ENCODE measurements at regions not wholly inside any gene's neighbourhood (a gene's known extent, or its start where the extent isn't known, plus 50 kb on each side); places are given as distances from the start of the nearest gene placed in this dataset.

DNA sequence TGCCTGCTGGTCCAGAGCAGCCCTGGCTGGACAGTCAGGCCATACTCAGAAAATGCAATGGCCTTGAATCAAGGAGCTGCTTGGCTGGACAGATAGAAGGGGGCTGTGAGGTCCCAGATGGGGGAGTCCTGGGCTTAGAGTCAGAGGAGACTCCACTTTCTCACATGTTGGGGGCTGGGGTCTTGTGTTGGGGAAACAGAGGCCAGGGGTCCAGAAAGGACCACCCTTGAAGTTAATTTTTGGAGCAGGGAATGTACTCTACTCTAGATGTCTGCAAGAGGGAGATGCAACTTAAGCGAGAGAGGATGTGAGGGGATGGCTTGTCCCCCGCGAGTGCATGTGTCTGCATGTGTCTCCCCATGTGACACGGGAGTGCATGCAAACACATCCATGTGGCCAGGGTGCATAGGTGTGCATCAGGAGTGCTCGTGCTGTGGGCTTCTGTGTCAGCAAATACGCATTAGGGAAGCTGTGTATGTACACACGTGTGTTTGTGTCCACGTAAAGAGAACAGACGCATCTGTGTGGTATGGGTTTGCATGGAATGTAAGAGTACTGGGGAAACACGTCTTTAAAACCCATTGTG lies 303.2 kb downstream of the MYCN start:
- TF ChIP-seq, protein P1, sequence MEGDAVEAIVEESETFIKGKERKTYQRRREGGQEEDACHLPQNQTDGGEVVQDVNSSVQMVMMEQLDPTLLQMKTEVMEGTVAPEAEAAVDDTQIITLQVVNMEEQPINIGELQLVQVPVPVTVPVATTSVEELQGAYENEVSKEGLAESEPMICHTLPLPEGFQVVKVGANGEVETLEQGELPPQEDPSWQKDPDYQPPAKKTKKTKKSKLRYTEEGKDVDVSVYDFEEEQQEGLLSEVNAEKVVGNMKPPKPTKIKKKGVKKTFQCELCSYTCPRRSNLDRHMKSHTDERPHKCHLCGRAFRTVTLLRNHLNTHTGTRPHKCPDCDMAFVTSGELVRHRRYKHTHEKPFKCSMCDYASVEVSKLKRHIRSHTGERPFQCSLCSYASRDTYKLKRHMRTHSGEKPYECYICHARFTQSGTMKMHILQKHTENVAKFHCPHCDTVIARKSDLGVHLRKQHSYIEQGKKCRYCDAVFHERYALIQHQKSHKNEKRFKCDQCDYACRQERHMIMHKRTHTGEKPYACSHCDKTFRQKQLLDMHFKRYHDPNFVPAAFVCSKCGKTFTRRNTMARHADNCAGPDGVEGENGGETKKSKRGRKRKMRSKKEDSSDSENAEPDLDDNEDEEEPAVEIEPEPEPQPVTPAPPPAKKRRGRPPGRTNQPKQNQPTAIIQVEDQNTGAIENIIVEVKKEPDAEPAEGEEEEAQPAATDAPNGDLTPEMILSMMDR (IDR thresholded peaks at IDR 0.05; ENCODE audit: low read depth, low read length, missing input control) = no peak
- no peak for TF ChIP-seq NR2F2 (IDR thresholded peaks at IDR 0.05)
- TF ChIP-seq, protein P2, sequence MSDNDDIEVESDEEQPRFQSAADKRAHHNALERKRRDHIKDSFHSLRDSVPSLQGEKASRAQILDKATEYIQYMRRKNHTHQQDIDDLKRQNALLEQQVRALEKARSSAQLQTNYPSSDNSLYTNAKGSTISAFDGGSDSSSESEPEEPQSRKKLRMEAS (IDR thresholded peaks at IDR 0.05) = no peak
